HUES48 (cell line): ENCODE measurements at regions not wholly inside any gene's neighbourhood (a gene's known extent, or its start where the extent isn't known, plus 50 kb on each side); places are given as distances from the start of the nearest gene placed in this dataset.

Experiments
- H3K27ac ChIP-seq: one replicate; pipeline ENCODE4 v1.7.0; 2013; ENCODE audit warnings: low read depth, low read length, inconsistent platforms
- H3K27me3 ChIP-seq: 2 replicates; pipeline ENCODE4 v1.6.1; 2013; ENCODE audit warnings: mild to moderate bottlenecking, low read length; ENCODE audit not compliant: control insufficient read depth, insufficient read depth
- H3K36me3 ChIP-seq: 2 replicates; pipeline ENCODE4 v1.6.1; 2013; ENCODE audit warnings: low read length; ENCODE audit not compliant: control insufficient read depth, insufficient read depth
- H3K4me1 ChIP-seq: 2 replicates; pipeline ENCODE4 v1.6.1; 2013; ENCODE audit warnings: mild to moderate bottlenecking, low read length; ENCODE audit not compliant: control insufficient read depth, insufficient read depth
- H3K4me3 ChIP-seq: 2 replicates; pipeline ENCODE4 v1.5.1; 2013; ENCODE audit warnings: mild to moderate bottlenecking, low read depth, low read length
- H3K9ac ChIP-seq: 2 replicates; pipeline ENCODE4 v1.6.1; 2013; ENCODE audit warnings: mild to moderate bottlenecking, low read depth, low read length, moderate library complexity
- H3K9me3 ChIP-seq: 2 replicates; pipeline ENCODE4 v1.6.1; 2013; ENCODE audit warnings: low read length; ENCODE audit not compliant: control insufficient read depth, insufficient read depth

DNA sequence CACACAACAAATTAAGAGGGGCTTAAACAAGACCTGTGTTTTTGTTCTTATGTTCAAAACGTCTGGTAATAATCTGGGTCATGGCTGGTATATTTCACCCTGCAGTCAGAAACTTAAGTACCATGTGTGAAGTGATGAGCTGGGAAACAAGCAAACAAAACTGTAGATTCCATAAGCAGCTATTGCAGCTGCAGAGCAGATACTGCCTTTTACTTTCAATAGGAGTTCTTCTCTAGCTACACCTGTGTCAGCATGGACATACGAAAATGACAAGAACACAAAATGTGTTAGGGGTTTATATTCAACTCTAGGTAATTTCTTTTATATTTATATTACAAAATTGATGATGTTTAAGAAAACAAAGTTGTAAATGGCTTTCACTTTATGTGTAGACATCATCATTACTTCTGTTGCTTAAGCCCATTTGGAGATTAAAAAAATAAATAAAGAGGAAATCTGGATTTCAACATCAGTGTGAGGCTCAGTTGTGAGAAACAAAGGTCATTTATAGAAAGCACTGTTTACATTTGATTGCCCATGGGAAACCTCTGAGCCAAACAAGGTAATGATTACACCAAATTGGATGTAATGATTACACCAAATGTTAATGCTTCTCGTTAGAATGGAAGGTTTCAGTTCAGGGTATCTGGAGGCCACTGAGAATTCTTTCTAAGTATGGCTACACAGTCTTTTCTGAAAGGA is 451.0 kb upstream of the SLC10A2 start:
- no peak overlapping the region for H3K9ac ChIP-seq
- no peaks in the 10 kb centered on the region for H3K9me3 ChIP-seq
- peaks cover 3% of the 10 kb centered on the region; the same call in 1 of the 2 replicates for H3K4me1 ChIP-seq
- H3K4me3 ChIP-seq, result no peak overlapping the region
- H3K36me3 ChIP-seq, result no peaks in the 10 kb centered on the region
- H3K27ac ChIP-seq, result no peak overlapping the region
- H3K27me3 ChIP-seq, result no peaks in the 10 kb centered on the region

DNA sequence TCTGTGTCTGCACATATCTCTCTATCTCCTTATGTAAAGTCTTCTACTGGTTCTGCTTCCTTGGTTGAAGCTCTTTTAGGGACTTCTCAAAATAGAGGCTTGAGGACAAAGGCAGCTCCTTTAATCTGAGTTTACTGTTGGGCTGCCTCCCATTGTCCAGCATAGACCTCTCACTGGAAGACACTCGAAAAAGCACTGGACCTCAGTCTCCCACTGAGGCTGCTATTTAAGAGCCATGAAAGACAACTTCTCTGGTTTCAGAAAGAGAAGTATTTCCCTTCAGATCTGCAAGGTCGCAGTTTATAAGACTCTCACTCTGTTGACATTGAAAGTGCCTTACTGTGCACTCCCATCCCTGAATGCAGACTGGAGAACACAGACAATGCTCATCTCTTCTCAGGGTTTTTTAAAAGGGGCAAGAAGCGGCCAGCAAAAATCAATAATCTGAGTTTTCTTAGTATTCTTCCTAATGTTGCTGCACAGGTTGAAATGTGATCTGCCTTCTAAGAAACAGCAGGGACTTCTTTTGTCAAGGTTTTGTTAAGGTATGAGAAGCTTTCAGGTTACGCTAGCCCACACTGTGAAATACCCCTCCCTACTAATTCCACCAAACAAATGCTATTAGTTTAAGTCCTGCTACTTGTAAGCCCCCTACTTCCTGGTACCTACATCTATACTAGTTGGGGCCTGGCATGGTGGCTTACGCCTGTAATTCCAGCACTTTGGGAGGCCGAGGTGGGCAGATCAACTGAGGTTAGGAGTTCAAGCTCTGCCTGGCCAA is 450.0 kb upstream of the SLC10A2 start:
- Histone ChIP-seq H3K36me3 (no peaks in the 10 kb centered on the region), H3K4me1 (peaks cover 3% of the 10 kb centered on the region; the same call in 1 of the 2 replicates), H3K9me3 (no peaks in the 10 kb centered on the region), H3K27me3 (no peaks in the 10 kb centered on the region), H3K9ac (no peak overlapping the region), H3K4me3 (no peak overlapping the region), H3K27ac (peak overlapping the region; percentile 56)

DNA sequence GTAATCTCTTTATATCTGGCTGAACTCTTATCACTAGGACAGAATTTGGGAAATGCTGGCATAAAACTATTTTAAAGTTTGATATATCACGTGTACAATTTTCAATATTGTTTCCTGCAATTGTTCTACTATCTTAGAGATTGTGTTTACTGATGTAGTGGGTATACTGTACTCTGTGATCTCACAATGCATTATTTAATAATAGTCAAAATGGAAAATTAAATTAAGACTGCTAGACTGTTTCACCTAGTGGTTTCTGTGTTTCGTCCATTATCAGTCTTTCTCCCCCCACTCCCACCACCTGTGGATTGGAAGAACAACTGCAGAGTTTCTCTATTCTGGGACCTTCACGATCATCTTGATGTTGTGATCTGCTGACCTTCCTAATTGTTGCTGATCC is 449.2 kb upstream of the SLC10A2 start:
- H3K27me3 ChIP-seq, result no peaks in the 10 kb centered on the region
- H3K9ac ChIP-seq, result no peak overlapping the region
- H3K27ac ChIP-seq, result no peak overlapping the region
- peaks cover 3% of the 10 kb centered on the region; the same call in 1 of the 2 replicates for H3K4me1 ChIP-seq
- no peaks in the 10 kb centered on the region for H3K9me3 ChIP-seq
- no peak overlapping the region for H3K4me3 ChIP-seq
- no peaks in the 10 kb centered on the region for H3K36me3 ChIP-seq

DNA sequence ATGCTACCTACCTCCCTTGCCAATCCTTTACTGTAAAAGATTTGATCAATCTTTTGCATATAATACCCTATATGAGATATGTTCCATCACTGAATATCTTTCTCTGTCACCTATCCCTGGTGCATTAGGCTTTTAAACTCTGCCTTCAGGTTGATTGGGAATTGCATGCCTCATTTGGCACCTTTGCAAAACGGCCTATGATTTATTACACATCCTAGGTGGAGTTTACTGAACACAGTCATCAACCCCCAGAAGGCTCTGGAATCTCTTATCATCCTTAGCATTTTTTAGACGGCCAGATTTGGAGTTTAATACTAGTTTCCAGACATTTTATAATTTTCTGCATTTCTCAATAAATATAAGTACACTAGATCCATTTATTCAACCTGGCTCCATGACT is 448.4 kb upstream of the SLC10A2 start:
- no peaks in the 10 kb centered on the region for H3K27me3 ChIP-seq
- H3K4me3 ChIP-seq, result no peak overlapping the region
- no peak overlapping the region for H3K27ac ChIP-seq
- no peaks in the 10 kb centered on the region for H3K36me3 ChIP-seq
- no peak overlapping the region for H3K9ac ChIP-seq
- H3K4me1 ChIP-seq, result peaks cover 3% of the 10 kb centered on the region; the same call in 1 of the 2 replicates
- no peaks in the 10 kb centered on the region for H3K9me3 ChIP-seq

DNA sequence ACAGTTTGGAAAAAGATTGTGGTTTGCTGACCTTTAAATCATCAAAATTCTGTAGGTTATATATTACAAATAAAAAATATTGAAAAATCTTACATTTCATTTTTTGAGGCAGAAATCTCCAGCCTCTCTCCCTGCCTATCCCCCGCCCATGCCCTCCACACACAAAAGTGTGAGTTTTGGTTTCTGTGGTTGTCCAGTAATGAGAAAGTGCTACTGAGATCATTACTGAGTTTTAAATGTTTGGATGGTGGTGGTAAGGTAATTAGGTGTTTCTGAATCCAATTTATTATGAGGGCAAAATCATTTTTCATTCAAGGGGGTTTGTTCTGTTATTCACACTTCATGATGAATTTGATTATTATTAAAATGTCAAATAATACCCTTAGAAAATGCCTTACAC is 448.0 kb upstream of the SLC10A2 start:
- Histone ChIP-seq H3K4me1 (peaks cover 3% of the 10 kb centered on the region; the same call in 1 of the 2 replicates), H3K9ac (no peak overlapping the region), H3K27me3 (no peaks in the 10 kb centered on the region), H3K9me3 (no peaks in the 10 kb centered on the region), H3K36me3 (no peaks in the 10 kb centered on the region), H3K4me3 (no peak overlapping the region), H3K27ac (no peak overlapping the region)

DNA sequence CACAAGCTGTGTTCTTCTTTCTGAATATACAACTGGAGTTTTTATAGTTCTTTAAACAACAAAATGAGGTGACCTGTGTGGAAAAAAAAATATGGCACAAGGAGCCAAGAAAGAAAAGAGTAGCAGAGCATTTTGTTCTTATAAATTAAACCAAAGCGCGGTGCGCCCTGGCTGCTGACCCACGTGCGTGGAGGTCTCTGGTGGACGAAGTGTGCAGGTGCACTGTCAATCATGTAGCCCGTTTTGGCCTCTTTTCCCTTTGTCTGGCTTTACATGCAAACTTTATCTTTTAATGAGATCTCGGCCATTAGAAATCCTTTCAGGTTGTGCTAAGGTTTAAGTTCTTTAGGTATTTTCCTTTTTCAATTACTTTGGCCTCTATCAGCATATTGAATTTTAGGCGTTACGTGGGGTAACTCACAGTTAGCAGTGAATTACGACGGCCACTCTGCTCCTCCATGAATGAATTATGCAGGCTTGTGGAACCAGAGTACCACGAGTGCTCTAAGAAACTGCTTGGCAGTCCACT is 443.9 kb upstream of the SLC10A2 start:
- no peaks in the 10 kb centered on the region for H3K27me3 ChIP-seq
- no peak overlapping the region for H3K4me3 ChIP-seq
- H3K9ac ChIP-seq, result no peak overlapping the region
- H3K36me3 ChIP-seq, result no peaks in the 10 kb centered on the region
- no peak overlapping the region for H3K27ac ChIP-seq
- H3K4me1 ChIP-seq, result no peaks in the 10 kb centered on the region
- peaks cover 2% of the 10 kb centered on the region; the same call in 1 of the 2 replicates for H3K9me3 ChIP-seq

DNA sequence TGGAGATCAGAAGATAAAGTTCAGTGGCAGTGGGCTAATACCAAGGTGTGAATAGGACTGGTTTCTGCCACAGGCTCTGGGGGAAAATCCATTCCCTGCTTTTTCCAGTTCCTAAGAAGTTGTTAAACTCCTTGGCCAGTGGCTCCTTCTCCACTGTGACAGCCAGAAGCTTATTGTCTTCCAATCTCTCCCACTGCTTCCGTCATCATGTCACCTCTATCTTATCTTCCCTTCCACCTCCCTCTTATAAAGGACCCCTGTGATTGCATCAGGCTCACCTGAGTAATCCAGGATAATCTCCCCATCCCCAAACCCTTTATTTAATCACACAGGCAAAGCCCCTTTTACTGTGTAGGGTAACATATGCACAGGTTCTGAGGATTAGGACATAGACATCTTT is 431.2 kb upstream of the SLC10A2 start:
- no peak overlapping the region for H3K27ac ChIP-seq
- no peaks in the 10 kb centered on the region for H3K36me3 ChIP-seq
- no peak overlapping the region for H3K9ac ChIP-seq
- no peaks in the 10 kb centered on the region for H3K4me1 ChIP-seq
- H3K27me3 ChIP-seq, result no peaks in the 10 kb centered on the region
- H3K9me3 ChIP-seq, result peaks cover 5% of the 10 kb centered on the region; the same call in 1 of the 2 replicates
- H3K4me3 ChIP-seq, result no peak overlapping the region

DNA sequence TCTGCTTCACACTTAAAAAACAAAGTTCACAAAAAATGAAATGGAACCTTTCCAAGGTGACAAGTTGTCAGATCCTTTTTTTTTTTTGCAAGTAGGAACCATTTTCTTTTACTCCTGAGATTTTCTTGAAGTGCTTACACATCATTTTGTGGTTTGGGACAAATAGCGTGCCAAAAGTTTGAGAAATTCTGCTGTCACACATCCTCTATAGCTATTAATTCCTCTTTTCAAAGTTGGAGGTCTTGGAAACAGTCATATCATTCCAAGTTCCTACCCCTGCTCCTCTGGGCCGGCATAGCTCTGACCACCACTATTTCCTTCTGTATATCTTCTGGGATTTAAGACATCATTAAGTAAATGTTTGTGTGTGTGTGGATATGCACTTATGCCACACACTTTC is 421.6 kb upstream of the SLC10A2 start:
- H3K27ac ChIP-seq, result no peak overlapping the region
- no peaks in the 10 kb centered on the region for H3K9me3 ChIP-seq
- no peaks in the 10 kb centered on the region for H3K36me3 ChIP-seq
- H3K9ac ChIP-seq, result no peak overlapping the region
- no peaks in the 10 kb centered on the region for H3K27me3 ChIP-seq
- H3K4me1 ChIP-seq, result no peaks in the 10 kb centered on the region
- H3K4me3 ChIP-seq, result no peak overlapping the region

DNA sequence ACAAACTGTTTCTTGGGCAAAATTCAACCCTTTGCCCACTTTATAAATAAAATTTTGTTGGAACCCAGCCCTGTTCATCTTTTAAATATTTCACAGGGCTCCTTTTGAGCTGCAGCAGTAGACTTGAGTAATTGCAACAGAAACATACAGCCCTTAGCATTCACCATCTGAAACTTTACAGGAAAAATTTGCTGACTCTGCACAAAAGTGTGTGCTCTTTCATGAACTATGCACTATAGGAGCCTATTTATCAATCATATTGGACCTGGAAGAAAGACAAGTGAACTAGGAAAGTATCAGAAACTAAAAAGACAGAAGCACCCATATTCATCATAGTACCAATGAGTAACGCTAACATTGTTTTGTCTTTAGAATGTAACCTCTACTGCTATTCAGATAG is 406.9 kb upstream of the SLC10A2 start:
- H3K36me3 ChIP-seq, result no peaks in the 10 kb centered on the region
- no peak overlapping the region for H3K27ac ChIP-seq
- H3K9ac ChIP-seq, result no peak overlapping the region
- no peak overlapping the region for H3K4me3 ChIP-seq
- no peaks in the 10 kb centered on the region for H3K27me3 ChIP-seq
- no peaks in the 10 kb centered on the region for H3K9me3 ChIP-seq
- H3K4me1 ChIP-seq, result no peaks in the 10 kb centered on the region

DNA sequence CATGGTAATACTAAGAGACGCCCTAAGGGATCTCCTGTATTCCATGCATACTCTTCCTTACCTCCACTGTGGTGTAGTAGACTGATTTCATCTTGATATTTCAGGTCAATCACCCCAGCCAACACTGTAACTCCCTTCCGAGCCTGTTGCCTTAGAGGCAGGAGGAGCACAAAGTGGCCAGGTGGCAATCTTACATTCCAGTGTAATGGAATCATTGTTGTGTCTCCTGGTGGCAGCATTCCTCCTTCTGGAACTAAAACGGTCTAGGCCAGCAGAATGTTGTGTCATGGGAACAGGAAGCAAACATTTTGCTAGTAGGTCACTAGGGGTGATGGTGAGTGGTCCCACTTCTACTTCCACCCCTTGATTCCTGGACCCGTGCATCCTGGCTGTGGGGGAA is 405.7 kb upstream of the SLC10A2 start:
- no peak overlapping the region for H3K4me3 ChIP-seq
- no peaks in the 10 kb centered on the region for H3K36me3 ChIP-seq
- H3K9me3 ChIP-seq, result no peaks in the 10 kb centered on the region

DNA sequence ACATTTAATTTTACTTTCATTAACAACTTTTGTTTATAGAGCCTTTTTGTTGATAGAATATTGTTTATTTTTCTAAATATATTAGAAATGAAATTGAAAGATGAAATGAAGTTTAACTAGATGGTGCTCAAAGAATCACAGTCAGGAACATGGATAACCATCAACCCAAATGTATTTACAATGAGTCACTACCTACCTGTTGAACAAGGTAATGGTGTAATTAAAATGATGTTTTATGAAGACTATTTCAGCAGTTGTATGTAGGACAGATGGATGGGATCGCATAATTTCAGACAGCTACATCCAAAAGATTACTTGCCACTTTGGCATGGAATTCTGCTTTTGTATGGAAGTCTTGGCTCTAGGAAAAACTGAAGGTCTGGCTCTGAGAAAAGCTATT is 403.6 kb upstream of the SLC10A2 start:
- Histone ChIP-seq H3K9ac (no peak overlapping the region), H3K4me3 (no peak overlapping the region), H3K27me3 (no peaks in the 10 kb centered on the region), H3K9me3 (no peaks in the 10 kb centered on the region), H3K4me1 (no peaks in the 10 kb centered on the region), H3K36me3 (no peaks in the 10 kb centered on the region), H3K27ac (no peak overlapping the region)

More for the DNA sequence above, 405.7 kb upstream of the SLC10A2 start:
- H3K4me1 ChIP-seq, result no peaks in the 10 kb centered on the region
- H3K27me3 ChIP-seq, result no peaks in the 10 kb centered on the region
- H3K9ac ChIP-seq, result no peak overlapping the region
- H3K27ac ChIP-seq, result no peak overlapping the region
